Spleen (tissue), 7 donors: ENCODE measurements at regions not wholly inside any gene's neighbourhood (a gene's known extent, or its start where the extent isn't known, plus 50 kb on each side); places are given as distances from the start of the nearest gene placed in this dataset.

Source experiments
- CTCF ChIP-seq, 11 experiments: fragments of 200-600 bp in 7 of 11; fragments of 450-650 bp in 4 of 11; sonication (generic) in 4 of 11; IDR thresholded peaks in 8 of 11; conservative IDR thresholded peaks in 3 of 11; 1 replicate in 7 of 11; 2 replicates in 4 of 11; pipeline versions ENCODE4 v1.4.0 to v1.8.0; 2016 to 2021; ENCODE audit warnings: antibody characterized with exemption in 11 of 11, inconsistent platforms in 4 of 11, mild to moderate bottlenecking in 1 of 11
- POLR2AphosphoS5 ChIP-seq, 3 donors: sonication (generic); formaldehyde crosslinking; IDR thresholded peaks; one replicate each; pipeline ENCODE4 v1.5.1; 2017; ENCODE audit warnings: antibody characterized with exemption in 3 of 3
- donor health status: DM: no; HTN: no; CAD: no; lungs with moderate emphysema.
- donor health status: DM: no; HTN: no; CAD: no.
- donor health status: DM: no; HTN: no; CAD: no.

GRCh38 chr20:50279988-50280850 is 89.6 kb downstream of the CEBPB start:
- TF ChIP-seq CTCF (IDR thresholded peaks at IDR 0.05 in 8 of 11, conservative IDR thresholded peaks at IDR 0.05 in 3 of 11) (no peak), POLR2AphosphoS5 (IDR thresholded peaks at IDR 0.05) (no peak)
